OCI-LY7 (cell line): ENCODE measurements at regions not wholly inside any gene's neighbourhood (a gene's known extent, or its start where the extent isn't known, plus 50 kb on each side); places are given as distances from the start of the nearest gene placed in this dataset.

Source experiments
- BruUV-seq: library from RNA; stranded (reverse); fragments of 400-500 nt; replicated peaks from 2 replicates; lab custom pipeline; 2021; lab: Mats Ljungman, UMichigan
- CTCF ChIA-PET: fragments of 300-600 bp; sonication (Branson Sonifier 250); formaldehyde crosslinking; loops from one replicate; lab custom pipeline; 2022; ENCODE audit warnings: antibody characterized with exemption; ENCODE audit not compliant: unreplicated experiment; lab: Charles Lee
- POLR2A ChIA-PET: fragments of 300-600 bp; sonication (Branson Sonifier 250); formaldehyde crosslinking; loops from one replicate; lab custom pipeline; 2022; ENCODE audit warnings: antibody characterized with exemption; lab: Charles Lee
- DNase-seq: peaks from one replicate; pipeline ENCODE4 v3.0.0-alpha.2; 2015; ENCODE audit warnings: low spot score
- H2AFZ ChIP-seq: fragments of 200-600 bp; sonication (generic), shearing (Covaris generic); 2 replicates; pipeline ENCODE4 v1.6.1; 2014; ENCODE audit warnings: mild to moderate bottlenecking, antibody characterized with exemption, low read length, moderate library complexity
- H3K27ac ChIP-seq: fragments of 200-600 bp; sonication (generic); 2 replicates; pipeline ENCODE4 v1.5.1; 2014; ENCODE audit warnings: mixed run types, low read depth, mild to moderate bottlenecking, moderate library complexity, low read length, inconsistent platforms; ENCODE audit not compliant: poor library complexity, severe bottlenecking
- H3K36me3 ChIP-seq: fragments of 200-600 bp; sonication (generic); 2 replicates; pipeline ENCODE4 v1.6.1; 2014; ENCODE audit warnings: mild to moderate bottlenecking, antibody characterized with exemption, low read length, moderate library complexity, mixed read lengths; ENCODE audit not compliant: insufficient read depth
- H3K4me1 ChIP-seq: fragments of 200-600 bp; sonication (generic); 2 replicates; pipeline ENCODE4 v1.5.1; 2014; ENCODE audit warnings: mild to moderate bottlenecking, low read length; ENCODE audit not compliant: insufficient read depth, poor library complexity, severe bottlenecking
- H3K4me2 ChIP-seq: fragments of 200-600 bp; sonication (generic); 2 replicates; pipeline ENCODE4 v1.6.1; 2014; ENCODE audit warnings: mild to moderate bottlenecking, low read length
- H3K4me3 ChIP-seq: fragments of 200-600 bp; sonication (generic); 2 replicates; pipeline ENCODE4 v1.5.1; 2014; ENCODE audit warnings: mild to moderate bottlenecking, low read depth, low read length; ENCODE audit not compliant: poor library complexity, severe bottlenecking
- H3K79me2 ChIP-seq: fragments of 200-600 bp; sonication (generic); 2 replicates; pipeline ENCODE4 v1.6.1; 2016; ENCODE audit warnings: low read depth, mild to moderate bottlenecking, low read length, moderate library complexity, mixed read lengths; ENCODE audit not compliant: insufficient read depth
- H3K9me2 ChIP-seq: fragments of 200-600 bp; sonication (generic); 2 replicates; pipeline ENCODE4 v1.6.1; 2016; ENCODE audit warnings: mild to moderate bottlenecking, low read length, mixed read lengths; ENCODE audit not compliant: insufficient read depth
- H3K9me3 ChIP-seq: fragments of 200-600 bp; sonication (generic); 2 replicates; pipeline ENCODE4 v1.6.1; 2014; ENCODE audit warnings: mild to moderate bottlenecking, mixed run types, low read length, mixed read lengths
- H4K20me1 ChIP-seq: fragments of 200-600 bp; sonication (generic); 2 replicates; pipeline ENCODE4 v1.6.1; 2014; ENCODE audit warnings: mild to moderate bottlenecking, antibody characterized with exemption, low read length, moderate library complexity, mixed read lengths; ENCODE audit not compliant: insufficient read depth
- CTCF ChIP-seq: fragments of 200-600 bp; sonication (generic); conservative IDR thresholded peaks from 2 replicates; pipeline ENCODE4 v1.5.1; 2014; ENCODE audit warnings: mild to moderate bottlenecking, antibody characterized with exemption, low read length, moderate library complexity, mixed read lengths
- EZH2phosphoT487 ChIP-seq: fragments of 200-600 bp; sonication (generic); IDR thresholded peaks from 2 replicates; pipeline ENCODE4 v1.6.1; 2018; ENCODE audit warnings: low read depth, borderline replicate concordance, mild to moderate bottlenecking, mixed run types, antibody characterized with exemption, low read length, moderate library complexity, mixed read lengths
- intact Hi-C: fragments of 100-400 bp; cut with micrococcal nuclease; formaldehyde crosslinking; loops from one replicate; pipeline ENCODE4 v1.10.0; 2022; ENCODE audit not compliant: unreplicated experiment

- Histone ChIP-seq H3K79me2 (no peaks in the 10 kb centered on the region), H3K4me3 (no peak overlapping the region), H3K4me1 (no peaks in the 10 kb centered on the region), H2AFZ (no peak overlapping the region), H3K4me2 (no peak overlapping the region), H3K36me3 (no peaks in the 10 kb centered on the region), H4K20me1 (no peaks in the 10 kb centered on the region), H3K9me2 (no peaks in the 10 kb centered on the region), H3K9me3 (no peaks in the 10 kb centered on the region), H3K27ac (no peak overlapping the region)
- no peak for TF ChIP-seq EZH2phosphoT487
- no peak for TF ChIP-seq CTCF
- no peak for DNase-seq
- ChIA-PET POLR2A (no interaction called here), CTCF (no interaction called here)
- no TSS peak for BruUV-seq
- intact Hi-C loops, result no loop called here
Measured at GRCh38 chr6:139752086-139752485, 377.6 kb upstream of the CITED2 start.

- Histone ChIP-seq H3K36me3 (no peaks in the 10 kb centered on the region), H3K4me1 (no peaks in the 10 kb centered on the region), H4K20me1 (no peaks in the 10 kb centered on the region), H3K27ac (no peak overlapping the region), H3K9me2 (no peaks in the 10 kb centered on the region), H2AFZ (no peak overlapping the region), H3K4me2 (no peak overlapping the region), H3K9me3 (no peaks in the 10 kb centered on the region), H3K79me2 (no peaks in the 10 kb centered on the region), H3K4me3 (no peak overlapping the region)
- ChIA-PET CTCF (no interaction called here), POLR2A (interaction anchor here (1.1 kb wide), 1 partner anchor 13 kb away, joined by 3 read pairs; no protein-coding TSS in a partner anchor)
- TF ChIP-seq CTCF, result no peak
- no peak for TF ChIP-seq EZH2phosphoT487
- intact Hi-C loops, result no loop called here
- BruUV-seq, result no TSS peak
- no peak for DNase-seq
Measured at GRCh38 chr6:139751179-139751578, 376.7 kb upstream of the CITED2 start.

GRCh38 chr6:139748353-139749146 lies 374.1 kb upstream of the CITED2 start:
- DNase-seq, result no peak
- no peaks in the 10 kb centered on the region for H3K9me3 ChIP-seq
- POLR2A ChIA-PET, result no interaction called here
- no peaks in the 10 kb centered on the region for H3K9me2 ChIP-seq
- no peak overlapping the region for H3K4me2 ChIP-seq
- no peaks in the 10 kb centered on the region for H4K20me1 ChIP-seq
- TF ChIP-seq CTCF (no peak), EZH2phosphoT487 (no peak)
- no peak overlapping the region for H3K4me3 ChIP-seq
- no peaks in the 10 kb centered on the region for H3K36me3 ChIP-seq
- H2AFZ ChIP-seq, result no peak overlapping the region
- CTCF ChIA-PET, result no interaction called here
- H3K79me2 ChIP-seq, result no peaks in the 10 kb centered on the region
- H3K27ac ChIP-seq, result no peak overlapping the region
- intact Hi-C loops, result no loop called here
- H3K4me1 ChIP-seq, result no peaks in the 10 kb centered on the region
- no TSS peak for BruUV-seq
